Stimulated activated naive CD8-positive, alpha-beta T cell treated with anti-CD3 and anti-CD28 coated beads, Interleukin-15, amount 100 ng/mL, for 72 hours (primary cell): ENCODE measurements at regions not wholly inside any gene's neighbourhood (a gene's known extent, or its start where the extent isn't known, plus 50 kb on each side); places are given as distances from the start of the nearest gene placed in this dataset.

Experiments used
- ATAC-seq: fragments of 150-1000 bp; cut with Tn5 transposase; 2 replicates; pipeline ENCODE4 v1.10.0; 2021; ENCODE audit warnings: mild to moderate bottlenecking, moderate library complexity
- DNase-seq, 2 donors: peaks; one replicate each; pipeline ENCODE4 v3.0.0; 2021 to 2022
- H3K27ac Mint-ChIP-seq, 2 donors: one replicate each; pipeline ENCODE4 v1.8.0; 2022; ENCODE audit warnings: mild to moderate bottlenecking in 2 of 2, mixed read lengths in 2 of 2, moderate library complexity in 2 of 2
- H3K27me3 Mint-ChIP-seq: one replicate; pipeline ENCODE4 v1.8.0; 2022; ENCODE audit warnings: mixed read lengths
- H3K4me1 Mint-ChIP-seq: one replicate; pipeline ENCODE4 v1.8.0; 2022; ENCODE audit warnings: mild to moderate bottlenecking, mixed read lengths
- H3K4me3 Mint-ChIP-seq, 2 donors: one replicate each; pipeline ENCODE4 v1.8.0; 2022; ENCODE audit warnings: mild to moderate bottlenecking in 2 of 2, mixed read lengths in 2 of 2, moderate library complexity in 1 of 2
- H3K9me3 Mint-ChIP-seq, 2 donors: one replicate each; pipeline ENCODE4 v1.8.0; 2022; ENCODE audit warnings: mixed read lengths in 2 of 2

DNA sequence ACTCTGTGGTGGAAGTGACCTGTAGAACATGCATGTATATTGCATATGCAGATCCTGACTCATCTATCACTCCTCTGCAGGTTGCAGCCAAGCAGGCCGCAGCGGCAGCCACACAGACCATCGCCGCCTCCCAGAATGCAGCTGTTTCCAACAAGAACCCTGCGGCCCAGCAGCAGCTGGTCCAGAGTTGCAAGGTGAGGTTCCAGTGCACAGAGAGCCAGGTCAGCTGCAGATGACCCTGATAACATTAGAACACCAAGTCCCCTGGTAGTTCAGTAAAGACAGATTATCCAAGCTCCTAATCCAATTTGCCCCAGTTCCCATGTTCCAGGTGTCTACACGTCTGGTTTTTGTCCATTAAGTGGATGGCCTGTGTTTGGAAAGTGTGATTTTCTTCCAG lies 325.1 kb upstream of the TPM1 start:
- Mint-ChIP-seq H3K27ac (peak overlapping the region in 1 of 2 donors; percentile 19), H3K4me3 (no peak overlapping the region), H3K9me3 (no peaks in the 10 kb centered on the region), H3K27me3 (no peaks in the 10 kb centered on the region), H3K4me1 (peaks cover 1% of the 10 kb centered on the region)
- DNase-seq (no peak), ATAC-seq (no peak)

DNA sequence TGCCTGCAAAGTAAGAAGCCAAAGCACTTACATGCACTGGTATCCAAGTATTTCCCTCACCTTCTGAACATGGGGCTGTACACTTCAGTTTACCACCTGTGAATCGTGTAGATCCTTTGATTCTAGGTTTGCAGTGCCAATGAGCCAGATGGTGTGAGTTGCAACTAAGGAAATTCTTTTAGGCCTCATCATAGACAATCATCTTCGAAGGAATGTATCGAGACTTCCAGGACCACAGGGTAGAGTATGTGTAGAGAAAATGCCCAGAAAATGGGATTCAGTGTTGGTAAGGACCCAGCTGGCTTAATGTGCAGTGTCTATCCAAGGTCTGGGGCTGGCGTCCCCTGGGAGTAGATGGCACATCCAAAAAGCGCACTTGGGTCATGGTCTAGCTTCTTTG lies 323.2 kb upstream of the TPM1 start:
- Mint-ChIP-seq H3K27me3 (no peaks in the 10 kb centered on the region), H3K4me3 (no peak overlapping the region), H3K27ac (no peak overlapping the region), H3K9me3 (no peaks in the 10 kb centered on the region), H3K4me1 (no peaks in the 10 kb centered on the region)
- DNase-seq (no peak), ATAC-seq (no peak)

- Mint-ChIP-seq H3K4me1 (no peaks in the 10 kb centered on the region), H3K9me3 (no peaks in the 10 kb centered on the region), H3K27me3 (no peaks in the 10 kb centered on the region), H3K27ac (no peak overlapping the region), H3K4me3 (no peak overlapping the region)
- no peak for ATAC-seq
- no peak for DNase-seq
Measured at GRCh38 chr15:62722237-62722636, 320.3 kb upstream of the TPM1 start.

DNA sequence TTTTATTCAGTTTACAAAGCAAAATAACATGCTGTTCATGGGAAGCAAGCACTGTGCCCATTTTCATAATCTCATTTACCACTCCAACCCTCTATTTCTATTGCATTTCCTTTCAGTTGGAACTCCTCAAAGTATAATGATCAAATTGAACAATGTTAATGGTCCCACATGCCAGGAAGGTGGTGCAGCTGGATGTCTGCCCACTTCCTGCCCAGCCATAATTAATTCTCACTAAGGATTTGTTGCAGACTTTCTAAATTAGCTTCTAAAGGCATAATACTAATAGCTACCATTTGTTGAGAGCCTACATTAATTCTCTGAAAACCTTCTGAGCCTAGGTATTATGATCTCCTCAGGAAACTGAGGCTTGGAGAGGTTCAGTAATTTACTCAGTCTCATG lies 316.1 kb upstream of the TPM1 start:
- H3K9me3 Mint-ChIP-seq = peaks cover 0 to 9% of the 10 kb centered on the region in 2 donors
- no peak overlapping the region for H3K4me3 Mint-ChIP-seq
- H3K27ac Mint-ChIP-seq = no peak overlapping the region
- no peaks in the 10 kb centered on the region for H3K4me1 Mint-ChIP-seq
- no peak for DNase-seq
- H3K27me3 Mint-ChIP-seq = no peaks in the 10 kb centered on the region
- no peak for ATAC-seq

DNA sequence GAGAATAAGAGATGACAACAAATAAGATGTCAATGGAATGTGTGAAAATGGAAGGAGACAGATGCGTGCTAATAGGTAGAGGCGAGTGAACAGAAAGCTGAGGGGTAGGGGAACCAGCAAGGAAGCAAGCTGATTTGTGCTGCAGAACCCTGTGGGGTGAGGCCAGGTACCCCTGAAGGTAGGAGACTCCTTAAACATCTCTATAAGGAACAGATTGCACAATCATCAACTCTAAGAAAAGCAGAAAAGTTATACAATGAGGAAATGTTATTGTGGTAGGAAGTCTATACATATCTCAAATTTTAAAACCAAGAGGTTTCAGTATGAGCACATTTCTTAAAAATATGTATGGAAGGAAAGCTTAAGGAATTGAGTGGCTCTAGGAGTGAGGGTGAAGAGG lies 315.0 kb upstream of the TPM1 start:
- DNase-seq (no peak), ATAC-seq (no peak)
- H3K27ac Mint-ChIP-seq = no peak overlapping the region
- no peaks in the 10 kb centered on the region for H3K4me1 Mint-ChIP-seq
- peaks cover 0 to 9% of the 10 kb centered on the region in 2 donors for H3K9me3 Mint-ChIP-seq
- no peak overlapping the region for H3K4me3 Mint-ChIP-seq
- H3K27me3 Mint-ChIP-seq = no peaks in the 10 kb centered on the region

DNA sequence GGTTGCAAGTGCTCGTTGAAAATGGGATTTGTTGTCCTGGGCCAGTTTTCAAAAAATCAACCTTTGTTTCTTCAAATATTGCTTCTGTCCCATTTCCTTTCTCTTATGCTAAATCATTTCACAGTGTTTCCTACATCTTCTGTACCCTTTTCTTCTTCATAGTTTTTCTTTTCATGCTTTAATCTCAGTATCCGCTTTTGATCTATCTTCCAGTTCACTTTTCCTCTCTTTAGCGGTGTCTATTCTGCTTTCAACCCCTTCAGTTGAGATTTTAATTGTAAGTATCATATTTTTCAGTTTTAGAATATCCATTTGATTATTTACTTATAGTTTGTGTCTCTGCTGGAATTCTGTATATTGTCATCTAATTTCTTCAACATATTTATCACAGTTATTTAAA lies 311.7 kb upstream of the TPM1 start:
- H3K27me3 Mint-ChIP-seq = no peaks in the 10 kb centered on the region
- H3K4me1 Mint-ChIP-seq = no peaks in the 10 kb centered on the region
- H3K9me3 Mint-ChIP-seq = peaks cover 0 to 9% of the 10 kb centered on the region in 2 donors
- no peak overlapping the region for H3K4me3 Mint-ChIP-seq
- DNase-seq (no peak), ATAC-seq (no peak)
- no peak overlapping the region for H3K27ac Mint-ChIP-seq

GRCh38 chr15:62732078-62732477 lies 310.5 kb upstream of the TPM1 start:
- no peak for DNase-seq
- no peak overlapping the region for H3K4me3 Mint-ChIP-seq
- no peak for ATAC-seq
- H3K4me1 Mint-ChIP-seq = no peaks in the 10 kb centered on the region
- peaks cover 0 to 9% of the 10 kb centered on the region in 2 donors for H3K9me3 Mint-ChIP-seq
- H3K27me3 Mint-ChIP-seq = no peaks in the 10 kb centered on the region
- no peak overlapping the region for H3K27ac Mint-ChIP-seq

DNA sequence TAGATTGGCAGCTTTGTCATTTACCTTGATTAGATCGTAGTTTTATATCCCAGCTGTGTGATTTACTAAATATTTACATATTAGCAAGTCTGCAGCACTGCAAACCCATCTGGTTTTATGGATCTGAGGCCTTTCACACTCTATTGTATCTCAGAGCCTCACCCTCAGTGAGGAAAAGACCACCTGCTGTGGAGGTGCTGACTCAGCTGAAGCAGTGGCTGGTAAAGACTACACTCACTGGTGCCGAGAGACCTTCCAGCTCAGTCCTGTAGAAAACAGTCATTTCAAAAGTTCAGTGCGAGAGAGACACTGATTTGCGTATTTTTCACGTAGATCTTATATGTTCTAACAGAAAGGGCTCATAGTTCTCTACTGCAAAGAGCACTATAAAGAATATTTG lies 307.8 kb upstream of the TPM1 start:
- H3K27ac Mint-ChIP-seq = no peak overlapping the region
- ATAC-seq = no peak
- no peak for DNase-seq
- H3K27me3 Mint-ChIP-seq = no peaks in the 10 kb centered on the region
- H3K4me1 Mint-ChIP-seq = no peaks in the 10 kb centered on the region
- H3K9me3 Mint-ChIP-seq = peaks cover 0 to 9% of the 10 kb centered on the region in 2 donors
- H3K4me3 Mint-ChIP-seq = no peak overlapping the region

DNA sequence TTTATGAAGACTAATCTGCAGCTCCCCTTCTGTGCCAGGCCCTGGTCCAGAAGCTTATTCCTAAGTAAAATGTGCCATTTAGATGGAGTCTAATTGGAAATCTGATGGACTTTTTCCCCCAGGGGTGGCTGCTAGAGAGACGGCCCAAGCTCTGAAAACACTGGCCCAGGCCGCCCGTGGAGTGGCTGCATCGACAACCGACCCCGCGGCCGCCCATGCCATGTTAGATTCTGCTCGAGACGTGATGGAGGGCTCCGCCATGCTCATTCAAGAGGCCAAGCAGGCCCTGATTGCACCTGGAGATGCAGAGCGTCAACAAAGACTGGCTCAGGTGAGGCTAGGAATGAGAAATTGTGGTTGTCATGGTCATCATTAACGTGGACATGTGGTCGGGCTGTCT lies 305.8 kb upstream of the TPM1 start:
- H3K27ac Mint-ChIP-seq = no peak overlapping the region
- ATAC-seq (no peak), DNase-seq (no peak)
- H3K27me3 Mint-ChIP-seq = no peaks in the 10 kb centered on the region
- no peak overlapping the region for H3K4me3 Mint-ChIP-seq
- no peaks in the 10 kb centered on the region for H3K4me1 Mint-ChIP-seq
- H3K9me3 Mint-ChIP-seq = no peaks in the 10 kb centered on the region

GRCh38 chr15:62737551-62737950 lies 305.0 kb upstream of the TPM1 start:
- no peaks in the 10 kb centered on the region for H3K9me3 Mint-ChIP-seq
- ATAC-seq (no peak), DNase-seq (no peak)
- H3K4me3 Mint-ChIP-seq = no peak overlapping the region
- peaks cover 5% of the 10 kb centered on the region for H3K4me1 Mint-ChIP-seq
- H3K27ac Mint-ChIP-seq = peak overlapping the region; percentile 59 to 81
- no peaks in the 10 kb centered on the region for H3K27me3 Mint-ChIP-seq

GRCh38 chr15:62739082-62739481 lies 303.5 kb upstream of the TPM1 start:
- ATAC-seq (no peak), DNase-seq (no peak)
- Mint-ChIP-seq H3K27ac (no peak overlapping the region), H3K4me3 (no peak overlapping the region), H3K9me3 (no peaks in the 10 kb centered on the region), H3K27me3 (peaks cover 9% of the 10 kb centered on the region), H3K4me1 (peaks cover 14% of the 10 kb centered on the region)

GRCh38 chr15:62739507-62739906 lies 303.0 kb upstream of the TPM1 start:
- DNase-seq (no peak), ATAC-seq (no peak)
- Mint-ChIP-seq H3K4me3 (no peak overlapping the region), H3K9me3 (no peaks in the 10 kb centered on the region), H3K27ac (no peak overlapping the region), H3K4me1 (peaks cover 14% of the 10 kb centered on the region), H3K27me3 (peaks cover 9% of the 10 kb centered on the region)

- Mint-ChIP-seq H3K4me1 (peaks cover 14% of the 10 kb centered on the region), H3K27ac (no peak overlapping the region), H3K9me3 (no peaks in the 10 kb centered on the region), H3K4me3 (no peak overlapping the region), H3K27me3 (peaks cover 9% of the 10 kb centered on the region)
- ATAC-seq = no peak
- no peak for DNase-seq
Measured at GRCh38 chr15:62740141-62741004, 302.2 kb upstream of the TPM1 start.

DNA sequence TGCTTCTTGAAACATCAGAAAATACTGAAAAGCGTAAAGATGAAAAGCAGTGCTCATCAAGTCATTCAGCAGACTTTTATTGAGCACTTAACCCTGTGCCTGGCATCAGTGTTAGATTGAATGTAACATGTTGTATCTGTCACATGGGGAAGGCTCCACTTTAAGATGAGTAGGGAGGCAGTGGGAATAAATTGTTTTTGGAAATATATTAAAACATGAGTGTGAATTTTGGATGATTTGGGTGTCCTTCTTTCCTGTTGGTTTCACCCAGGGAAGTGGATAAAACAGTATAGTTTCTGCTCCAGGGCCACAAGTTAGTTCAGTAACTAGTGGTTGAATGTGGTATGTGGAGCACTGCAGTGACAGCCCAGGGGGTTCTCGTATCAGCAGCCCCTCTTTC lies 301.4 kb upstream of the TPM1 start:
- DNase-seq (no peak), ATAC-seq (no peak)
- Mint-ChIP-seq H3K9me3 (no peaks in the 10 kb centered on the region), H3K4me1 (peaks cover 14% of the 10 kb centered on the region), H3K4me3 (no peak overlapping the region), H3K27ac (peak overlapping the region in 1 of 2 donors; percentile 28), H3K27me3 (peaks cover 9% of the 10 kb centered on the region)

DNA sequence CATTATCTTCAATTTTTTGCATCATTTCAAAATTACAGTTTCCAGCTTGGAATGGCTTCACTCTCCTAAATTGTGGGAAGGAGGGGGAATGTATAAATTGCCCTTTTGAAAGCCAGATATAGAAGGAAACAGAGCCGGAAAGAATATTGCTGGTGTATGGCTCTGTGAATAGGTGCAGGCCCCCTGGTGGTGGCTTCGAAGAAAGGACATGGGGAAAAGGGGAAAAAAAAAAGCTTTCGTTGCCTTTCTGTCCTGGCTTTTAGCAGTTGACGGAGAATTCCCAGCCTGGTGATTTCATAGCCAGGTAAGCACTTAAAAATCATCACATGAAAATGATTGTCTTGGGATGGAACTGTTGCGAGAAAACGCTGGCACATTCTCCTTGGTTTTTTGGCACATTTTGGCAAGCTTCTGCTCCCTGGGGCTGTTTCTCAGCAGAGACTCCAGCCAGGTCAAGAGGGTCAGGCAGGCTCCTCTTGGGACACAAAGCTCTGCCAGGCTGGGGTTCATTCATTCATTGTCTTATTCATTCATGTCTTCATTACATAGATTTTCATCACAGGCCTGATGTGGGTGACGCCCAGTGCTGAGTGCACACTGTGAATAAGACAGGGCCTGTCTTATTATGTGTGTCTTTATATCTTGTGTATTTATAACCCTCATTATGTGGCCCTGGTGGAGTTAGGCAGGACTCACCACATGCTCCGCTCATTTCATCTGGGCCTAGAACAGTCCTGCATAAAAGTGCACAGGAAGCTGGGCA lies 300.0 kb upstream of the TPM1 start:
- DNase-seq (peak; percentile 18 to 27), ATAC-seq (no peak)
- no peaks in the 10 kb centered on the region for H3K9me3 Mint-ChIP-seq
- peaks cover 14% of the 10 kb centered on the region for H3K4me1 Mint-ChIP-seq
- H3K27ac Mint-ChIP-seq = peak overlapping the region in 1 of 2 donors; percentile 95
- peaks cover 9% of the 10 kb centered on the region for H3K27me3 Mint-ChIP-seq
- H3K4me3 Mint-ChIP-seq = no peak overlapping the region

DNA sequence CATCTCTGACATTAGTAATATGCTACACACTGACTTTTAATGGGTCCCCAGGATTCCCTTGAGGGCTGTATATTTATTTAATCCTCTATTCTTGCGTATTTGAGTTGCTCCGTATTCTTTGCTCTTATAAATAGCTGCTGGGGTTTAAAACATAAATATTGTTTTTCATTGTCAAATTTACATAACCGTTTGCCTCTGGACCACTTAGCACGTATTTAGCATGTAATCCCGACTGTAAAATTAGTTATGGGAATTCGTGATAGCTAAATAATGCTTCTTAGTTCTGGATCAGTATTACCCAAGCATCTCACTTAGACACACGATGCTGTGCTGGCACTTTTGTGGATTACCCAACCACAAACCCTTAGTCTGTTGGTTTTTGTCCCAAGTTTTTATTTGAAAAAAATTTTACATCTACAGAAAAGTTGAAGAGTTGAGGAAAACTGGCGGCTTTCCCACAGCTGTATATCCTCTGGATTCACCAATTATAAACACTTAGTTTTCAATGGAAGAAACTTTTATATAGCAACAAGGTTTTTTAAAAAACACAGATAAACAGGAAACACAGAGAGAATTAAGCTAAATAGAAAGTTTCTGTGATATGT lies 296.8 kb upstream of the TPM1 start:
- DNase-seq = no peak

More for the DNA sequence above, 296.8 kb upstream of the TPM1 start:
- Mint-ChIP-seq H3K4me1 (peaks cover 14% of the 10 kb centered on the region), H3K9me3 (no peaks in the 10 kb centered on the region), H3K27me3 (peaks cover 9% of the 10 kb centered on the region), H3K27ac (peak overlapping the region in 1 of 2 donors; percentile 84), H3K4me3 (no peak overlapping the region)
- no peak for ATAC-seq
